ES-I3 (cell line): ENCODE measurements at regions not wholly inside any gene's neighbourhood (a gene's known extent, or its start where the extent isn't known, plus 50 kb on each side); places are given as distances from the start of the nearest gene placed in this dataset.

ENCODE experiments used
- H3K36me3 ChIP-seq: 2 replicates; pipeline ENCODE4 v1.6.1; 2013; ENCODE audit warnings: mild to moderate bottlenecking, low read length, control low read depth, moderate library complexity; ENCODE audit not compliant: insufficient read depth
- H3K4me1 ChIP-seq: 2 replicates; pipeline ENCODE4 v1.6.1; 2013; ENCODE audit warnings: mild to moderate bottlenecking, control low read depth, low read length; ENCODE audit not compliant: insufficient read depth
- H3K9ac ChIP-seq: 2 replicates; pipeline ENCODE4 v1.6.1; 2013; ENCODE audit warnings: low read depth, mild to moderate bottlenecking, low read length, moderate library complexity
- H3K9me3 ChIP-seq: 2 replicates; pipeline ENCODE4 v1.6.1; 2013; ENCODE audit warnings: mild to moderate bottlenecking, low read length, moderate library complexity; ENCODE audit not compliant: control insufficient read depth, insufficient read depth

DNA sequence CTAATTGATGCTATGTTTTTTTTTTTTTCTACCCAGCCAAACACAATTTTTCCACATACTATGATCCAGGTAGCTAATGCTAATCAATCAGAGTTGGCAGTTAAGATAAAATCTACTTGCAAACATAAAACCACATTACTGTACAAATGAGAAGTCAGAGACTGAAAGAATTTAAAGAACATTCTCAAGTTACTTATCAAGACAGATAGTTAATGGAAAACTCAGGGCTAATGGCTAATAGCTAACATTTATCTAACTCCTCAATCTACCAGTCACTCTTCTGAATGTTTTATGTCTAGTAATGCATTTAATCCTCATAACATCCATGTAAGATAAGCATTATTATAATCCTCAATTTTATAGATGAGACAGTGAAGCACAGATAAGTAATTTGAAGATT, 537.6 kb upstream of the SETBP1 start:
- Histone ChIP-seq H3K36me3 (no peaks in the 10 kb centered on the region), H3K9me3 (no peaks in the 10 kb centered on the region), H3K9ac (no peak overlapping the region), H3K4me1 (no peaks in the 10 kb centered on the region)

DNA sequence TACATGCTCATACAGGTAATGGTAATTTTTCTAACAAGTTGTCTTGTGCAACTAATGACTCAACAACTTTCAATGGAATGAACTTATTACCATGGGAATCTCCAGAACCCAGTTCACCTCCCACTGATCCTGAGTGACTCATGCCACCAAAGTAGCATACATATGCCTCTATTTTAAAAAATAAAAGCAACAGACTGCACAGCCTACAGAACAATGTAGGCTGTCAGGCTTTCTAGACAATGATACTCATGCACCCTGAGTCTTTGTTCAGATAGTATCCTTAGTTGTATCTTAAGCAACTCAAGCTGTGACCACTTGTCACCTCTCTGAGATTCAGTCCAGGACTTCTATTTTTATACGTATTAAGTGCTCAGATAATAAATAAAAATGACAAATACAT, 531.0 kb upstream of the SETBP1 start:
- no peak overlapping the region for H3K9ac ChIP-seq
- no peaks in the 10 kb centered on the region for H3K9me3 ChIP-seq
- no peaks in the 10 kb centered on the region for H3K4me1 ChIP-seq
- H3K36me3 ChIP-seq: no peaks in the 10 kb centered on the region

DNA sequence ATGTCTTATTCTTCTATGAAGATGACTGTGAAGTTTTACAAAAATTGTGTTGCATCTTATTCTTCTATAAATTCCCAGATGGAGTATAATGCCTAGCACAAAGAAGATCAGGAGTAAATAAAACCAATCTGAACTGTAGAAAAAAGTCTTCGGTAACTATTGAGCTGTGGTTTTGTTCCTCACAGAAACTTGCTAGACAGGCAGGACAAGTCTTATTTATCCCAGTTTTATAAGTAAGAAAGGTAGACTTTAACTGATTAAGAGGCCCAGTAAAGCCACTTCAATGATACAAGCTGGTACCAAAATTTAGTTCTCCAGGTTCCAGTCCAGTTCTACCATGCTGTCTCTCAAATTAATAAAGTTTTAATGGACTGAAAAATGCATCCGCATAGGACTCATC, 526.7 kb upstream of the SETBP1 start:
- Histone ChIP-seq H3K4me1 (no peaks in the 10 kb centered on the region), H3K9ac (no peak overlapping the region), H3K36me3 (no peaks in the 10 kb centered on the region), H3K9me3 (no peaks in the 10 kb centered on the region)

DNA sequence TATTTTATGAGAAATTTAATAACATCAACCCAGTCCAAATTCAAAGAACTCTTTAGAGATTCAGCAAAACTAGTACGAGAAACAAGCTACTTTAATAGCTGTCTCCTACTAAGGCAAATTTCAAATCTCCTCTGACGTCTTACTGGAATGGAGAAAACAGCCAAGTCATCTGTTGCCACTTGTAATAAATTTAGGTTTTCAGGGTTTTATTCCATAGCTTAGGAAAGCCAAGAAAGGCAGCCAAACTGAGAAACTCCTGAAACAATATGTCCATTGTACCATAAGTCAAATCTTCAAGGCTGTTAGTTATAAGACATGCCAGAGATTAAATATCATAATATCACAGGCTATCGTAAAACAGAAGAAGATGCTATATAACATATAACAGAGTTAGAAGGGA, 524.6 kb upstream of the SETBP1 start:
- Histone ChIP-seq H3K4me1 (no peaks in the 10 kb centered on the region), H3K36me3 (no peaks in the 10 kb centered on the region), H3K9me3 (no peaks in the 10 kb centered on the region), H3K9ac (no peak overlapping the region)

DNA sequence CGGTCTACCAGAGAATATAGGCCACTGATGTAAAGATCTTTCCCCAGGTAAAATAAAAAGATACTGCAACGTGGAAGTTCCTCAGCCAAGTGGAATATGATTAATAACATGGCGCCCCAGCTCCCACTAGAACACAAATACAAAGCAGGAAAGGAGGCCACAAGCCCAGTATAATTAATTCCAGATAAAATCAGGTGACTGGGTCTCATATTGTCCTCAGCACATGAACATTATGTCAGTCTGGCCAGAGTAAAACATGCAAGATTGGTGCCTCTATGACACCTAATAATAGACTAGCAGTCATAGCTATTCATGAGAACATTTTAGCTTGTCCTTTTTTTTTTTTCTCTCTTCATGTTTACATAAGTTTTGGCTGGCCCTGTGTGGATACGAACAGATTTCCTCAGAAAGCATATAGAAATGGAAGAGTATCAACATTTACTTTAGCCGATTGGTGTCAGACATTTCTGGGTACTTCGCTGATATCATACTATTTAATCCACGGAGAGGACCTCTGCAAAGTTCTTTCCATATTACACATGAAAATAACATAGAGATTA, 523.8 kb upstream of the SETBP1 start:
- Histone ChIP-seq H3K36me3 (no peaks in the 10 kb centered on the region), H3K9ac (no peak overlapping the region), H3K4me1 (no peaks in the 10 kb centered on the region), H3K9me3 (no peaks in the 10 kb centered on the region)

DNA sequence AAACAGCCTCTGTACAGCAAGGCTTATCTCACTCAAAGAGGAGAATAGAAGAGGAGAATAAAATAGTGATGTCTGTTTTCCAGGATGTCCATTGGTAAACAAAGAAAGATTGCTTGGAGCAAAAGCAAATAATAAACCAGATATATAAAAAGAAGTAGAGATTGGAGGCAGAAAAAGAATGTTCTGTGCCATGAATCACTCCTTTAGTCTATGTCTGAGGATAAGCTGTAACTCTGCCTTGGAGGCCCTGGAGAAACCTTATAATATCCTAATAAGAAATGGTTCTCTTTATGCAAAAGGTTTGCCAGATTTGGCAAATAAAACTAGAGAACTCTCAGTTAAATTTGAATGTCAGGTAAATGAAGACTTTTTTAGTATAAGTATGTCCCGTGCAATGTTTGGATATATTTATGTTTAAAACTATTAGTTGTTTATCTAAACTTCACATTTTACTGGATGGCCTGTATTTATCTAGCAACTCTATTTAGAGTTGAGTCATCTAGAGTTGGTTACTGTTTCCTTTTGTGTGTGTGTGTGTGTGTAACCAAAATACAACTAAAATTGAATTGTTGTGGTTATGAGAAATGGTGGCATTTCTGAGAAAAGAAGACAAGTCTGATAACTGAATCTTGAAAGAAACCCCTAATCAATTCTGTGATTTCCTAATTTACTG, 510.3 kb upstream of the SETBP1 start:
- no peaks in the 10 kb centered on the region for H3K36me3 ChIP-seq
- no peak overlapping the region for H3K9ac ChIP-seq
- H3K4me1 ChIP-seq: no peaks in the 10 kb centered on the region
- H3K9me3 ChIP-seq: no peaks in the 10 kb centered on the region

DNA sequence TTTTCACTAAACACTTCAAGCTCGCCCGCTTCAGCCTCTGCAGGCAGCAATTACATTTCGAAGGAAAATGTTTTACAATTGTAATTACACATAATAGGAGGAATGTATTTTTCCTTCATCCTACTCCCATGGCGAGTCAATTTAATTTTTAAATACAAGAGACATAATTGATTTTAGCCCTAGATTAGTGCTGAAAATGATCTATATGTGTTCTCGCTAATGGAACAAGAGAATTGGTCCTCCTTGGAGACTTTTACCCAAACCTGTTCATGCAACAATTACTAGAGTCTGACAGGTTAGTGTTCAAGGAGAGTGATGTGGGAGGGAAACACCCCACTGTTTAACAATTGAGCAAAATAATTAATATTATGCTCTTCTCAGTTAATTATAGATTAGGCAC, 509.4 kb upstream of the SETBP1 start:
- no peaks in the 10 kb centered on the region for H3K36me3 ChIP-seq
- H3K4me1 ChIP-seq: no peaks in the 10 kb centered on the region
- H3K9ac ChIP-seq: no peak overlapping the region

DNA sequence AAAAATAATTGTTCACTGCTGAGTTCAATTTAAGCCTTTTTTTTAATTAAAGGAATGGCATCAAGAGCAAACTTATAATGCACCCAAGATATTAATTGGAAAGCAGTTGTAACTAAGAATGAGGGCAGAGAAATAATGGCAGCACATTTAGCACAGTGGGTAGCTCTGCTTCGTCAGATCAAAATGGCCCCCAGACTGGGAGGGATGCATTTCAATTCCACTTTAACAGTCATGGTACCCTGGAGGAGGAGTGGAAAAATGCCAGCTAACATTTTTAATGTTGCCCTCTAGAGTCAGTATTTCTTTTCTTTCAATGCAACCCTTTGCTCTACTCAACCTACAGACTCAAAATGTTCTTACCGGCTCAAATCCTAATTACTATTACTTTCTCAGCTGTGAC, 504.8 kb upstream of the SETBP1 start:
- Histone ChIP-seq H3K36me3 (no peaks in the 10 kb centered on the region), H3K4me1 (no peaks in the 10 kb centered on the region), H3K9me3 (no peaks in the 10 kb centered on the region), H3K9ac (no peak overlapping the region)

More for the DNA sequence above, 509.4 kb upstream of the SETBP1 start:
- H3K9me3 ChIP-seq: no peaks in the 10 kb centered on the region

DNA sequence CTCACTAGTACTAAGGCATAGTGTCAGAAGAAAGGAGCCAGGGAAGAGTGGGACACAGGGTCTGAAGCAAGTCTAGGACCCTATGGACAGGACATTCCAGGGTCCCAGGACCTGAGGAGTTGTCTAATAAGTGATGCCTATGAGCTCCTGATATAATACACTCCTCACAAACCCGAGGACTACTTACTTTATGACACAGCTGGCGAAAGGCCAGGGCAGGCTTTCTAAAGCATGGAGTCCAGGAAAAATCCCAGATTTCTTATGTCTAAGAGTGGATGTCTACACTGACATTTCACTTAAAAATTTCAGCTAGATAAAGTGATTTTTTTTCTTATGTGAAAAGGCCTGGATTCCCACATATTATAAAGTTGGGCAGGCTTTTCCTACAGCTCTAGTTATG, 502.2 kb upstream of the SETBP1 start:
- Histone ChIP-seq H3K9me3 (no peaks in the 10 kb centered on the region), H3K4me1 (no peaks in the 10 kb centered on the region), H3K9ac (no peak overlapping the region), H3K36me3 (no peaks in the 10 kb centered on the region)

DNA sequence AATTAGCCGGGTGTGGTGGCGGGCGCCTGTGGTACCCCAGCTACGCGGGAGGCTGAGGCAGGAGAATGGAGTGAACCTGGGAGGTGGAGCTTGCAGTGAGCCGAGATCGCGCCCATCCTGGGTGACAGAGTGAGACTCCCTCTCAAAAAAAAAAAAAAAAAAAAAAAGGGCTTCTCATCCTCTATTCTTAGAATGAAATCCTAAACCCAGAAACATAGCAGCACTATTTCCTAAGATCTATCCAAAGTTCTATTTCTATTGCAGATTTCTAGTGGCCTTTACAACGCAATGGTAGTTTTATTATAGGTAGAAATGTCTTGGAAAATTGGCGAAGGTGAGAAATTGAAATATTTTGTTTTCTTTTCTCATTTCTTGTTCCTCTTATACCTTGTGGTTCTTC, 501.0 kb upstream of the SETBP1 start:
- no peaks in the 10 kb centered on the region for H3K36me3 ChIP-seq
- H3K4me1 ChIP-seq: no peaks in the 10 kb centered on the region
- H3K9ac ChIP-seq: no peak overlapping the region
- no peaks in the 10 kb centered on the region for H3K9me3 ChIP-seq

DNA sequence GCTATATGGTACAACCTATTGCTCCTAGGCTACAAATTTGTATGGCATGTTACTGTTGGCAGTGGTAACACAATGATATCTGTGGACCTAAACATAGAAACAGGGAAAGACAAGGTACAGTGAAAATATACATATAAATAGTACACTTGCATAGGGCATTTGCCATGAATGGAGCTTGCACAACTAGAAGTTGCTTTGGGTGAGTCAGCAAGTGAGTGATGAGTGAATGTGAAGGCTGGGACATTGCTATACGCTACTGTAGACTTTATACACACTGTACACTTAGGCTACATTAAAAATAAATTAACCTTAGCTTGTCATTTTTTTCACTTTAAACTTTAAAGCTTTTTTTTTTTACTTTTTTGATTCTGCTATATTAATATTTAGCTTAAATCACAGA, 500.0 kb upstream of the SETBP1 start:
- Histone ChIP-seq H3K4me1 (no peaks in the 10 kb centered on the region), H3K9me3 (no peaks in the 10 kb centered on the region), H3K9ac (no peak overlapping the region), H3K36me3 (no peaks in the 10 kb centered on the region)

DNA sequence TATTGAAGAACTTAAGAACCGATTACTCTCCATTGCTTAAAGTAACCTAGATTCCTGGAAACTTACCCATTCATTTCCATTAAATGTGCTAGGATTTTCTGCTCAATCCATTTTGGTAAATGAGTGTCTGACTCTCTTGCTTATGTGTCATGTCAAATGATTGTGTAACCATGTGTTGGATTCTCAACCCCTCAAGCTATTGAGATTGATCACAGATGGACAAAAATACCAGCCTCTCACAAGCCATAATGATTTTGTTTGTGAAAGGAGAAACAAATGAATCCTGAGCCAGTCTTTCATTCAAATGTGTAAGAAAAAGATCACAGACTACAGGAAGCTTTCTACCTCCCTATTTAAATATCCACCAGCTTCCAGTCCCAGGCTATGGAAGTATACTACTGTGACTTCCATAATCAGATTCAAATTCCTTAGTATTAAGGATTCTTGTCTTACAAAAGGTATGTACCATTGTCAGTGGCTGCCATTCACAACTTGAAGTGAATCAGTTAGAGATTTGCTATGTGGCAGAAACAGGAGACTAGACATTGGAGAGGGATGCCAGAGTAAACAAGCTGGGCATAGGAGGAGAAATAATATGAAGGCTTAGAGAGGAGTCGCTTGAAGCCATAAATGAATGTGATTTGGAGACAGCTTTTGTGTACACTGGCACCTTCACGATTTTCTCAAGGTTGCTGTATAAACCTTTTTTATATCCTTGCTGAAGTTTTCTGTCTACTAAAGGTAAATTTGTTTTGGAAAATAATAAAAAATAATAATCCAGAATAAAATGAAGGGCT, 498.5 kb upstream of the SETBP1 start:
- H3K9me3 ChIP-seq: no peaks in the 10 kb centered on the region
- H3K9ac ChIP-seq: no peak overlapping the region
- H3K4me1 ChIP-seq: 0 out of 2 replicates have a peak, but pooled peaks cover 6% of the 10 kb centered on the region
- no peaks in the 10 kb centered on the region for H3K36me3 ChIP-seq

DNA sequence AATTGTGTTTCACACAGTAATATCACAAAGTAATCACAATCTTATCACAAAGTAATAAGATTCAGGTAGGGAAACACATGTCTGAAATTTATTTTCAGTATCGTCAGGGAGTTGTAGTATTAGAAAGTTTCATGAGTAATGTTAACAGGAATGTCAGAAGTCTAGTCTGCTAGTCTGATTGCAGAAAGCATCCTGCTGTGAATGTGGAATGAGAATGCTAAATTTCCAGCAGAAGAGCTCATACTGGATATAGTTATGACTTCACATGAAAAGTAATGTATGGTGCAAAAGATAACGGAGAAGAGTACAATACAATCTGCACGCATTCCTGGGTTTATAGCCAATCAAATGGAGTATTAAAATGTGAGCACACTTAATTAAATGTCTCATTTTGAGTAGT, 494.7 kb upstream of the SETBP1 start:
- 0 out of 2 replicates have a peak, but pooled peaks cover 6% of the 10 kb centered on the region for H3K4me1 ChIP-seq
- H3K36me3 ChIP-seq: no peaks in the 10 kb centered on the region
- H3K9ac ChIP-seq: no peak overlapping the region
- no peaks in the 10 kb centered on the region for H3K9me3 ChIP-seq

DNA sequence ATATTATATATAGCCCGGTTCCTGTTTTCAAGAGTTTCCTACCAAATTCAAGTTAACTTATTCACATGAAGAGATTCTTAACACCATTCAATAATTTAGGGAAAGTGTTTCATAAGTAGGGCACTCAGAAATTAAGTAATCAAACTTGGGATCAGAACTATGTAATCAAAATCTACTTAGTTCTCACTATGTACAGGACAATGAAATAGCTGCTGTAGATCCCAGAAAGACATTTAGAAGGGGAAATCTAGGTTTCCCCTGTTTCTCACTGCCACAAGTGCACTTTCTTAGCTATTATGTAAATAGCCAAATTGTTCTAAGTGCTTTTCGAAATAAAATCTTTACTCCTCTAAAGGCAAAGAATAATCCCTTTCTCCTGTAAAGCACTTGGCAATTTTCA, 493.6 kb upstream of the SETBP1 start:
- Histone ChIP-seq H3K9me3 (no peaks in the 10 kb centered on the region), H3K36me3 (no peaks in the 10 kb centered on the region), H3K9ac (no peak overlapping the region), H3K4me1 (0 out of 2 replicates have a peak, but pooled peaks cover 6% of the 10 kb centered on the region)
